Thymus (tissue), 11 donors: ENCODE measurements at regions not wholly inside any gene's neighbourhood (a gene's known extent, or its start where the extent isn't known, plus 50 kb on each side); places are given as distances from the start of the nearest gene placed in this dataset.

Source experiments
- DNase-seq, 9 donors: peaks; one replicate each; pipeline ENCODE4 v3.0.0-alpha.2; 2013; ENCODE audit warnings: low spot score in 9 of 9, low read depth in 6 of 9, missing footprints in 1 of 9
- H3K27ac ChIP-seq, 2 donors: one replicate each; pipeline ENCODE4 v1.5.1; 2013; ENCODE audit warnings: control low read depth in 1 of 2, low read depth in 1 of 2, low read length in 1 of 2, mild to moderate bottlenecking in 1 of 2, moderate library complexity in 1 of 2
- H3K27me3 ChIP-seq, 2 donors: one replicate each; pipeline ENCODE4 v1.5.1; 2013; ENCODE audit warnings: low read length in 1 of 2; ENCODE audit not compliant: control insufficient read depth in 2 of 2, insufficient read depth in 1 of 2
- H3K36me3 ChIP-seq, 2 donors: one replicate each; pipeline ENCODE4 v1.5.1; 2013; ENCODE audit warnings: low read length in 1 of 2, mild to moderate bottlenecking in 1 of 2, moderate library complexity in 1 of 2; ENCODE audit not compliant: control insufficient read depth in 2 of 2, insufficient read depth in 2 of 2
- H3K4me1 ChIP-seq, 2 donors: one replicate each; pipeline ENCODE4 v1.5.1; 2013; ENCODE audit warnings: low read length in 2 of 2; ENCODE audit not compliant: control insufficient read depth in 2 of 2, insufficient read depth in 2 of 2
- H3K4me3 ChIP-seq, 2 donors: one replicate each; pipeline ENCODE4 v1.5.1; 2013; ENCODE audit warnings: low read length in 2 of 2, control low read depth in 1 of 2, mild to moderate bottlenecking in 1 of 2
- H3K9me3 ChIP-seq, 2 donors: one replicate each; pipeline ENCODE4 v1.5.1; 2013; ENCODE audit warnings: low read length in 1 of 2, mild to moderate bottlenecking in 1 of 2; ENCODE audit not compliant: control insufficient read depth in 2 of 2, insufficient read depth in 1 of 2
- WGBS: extraction: QIAGEN DNeasy Blood & Tissue Kit; methylation state at CpG from one replicate; pipeline ENCODE4 v1.1.7; 2013; 5-methylcytosine and 5-hydroxymethylcytosine counted together
- donor health status: healthy.

- no peak for DNase-seq
- Histone ChIP-seq H3K27ac (no peak overlapping the region), H3K36me3 (no peaks in the 10 kb centered on the region), H3K4me3 (no peak overlapping the region), H3K27me3 (no peaks in the 10 kb centered on the region), H3K9me3 (no peaks in the 10 kb centered on the region), H3K4me1 (no peaks in the 10 kb centered on the region)
- WGBS = 94% methylated on average over 1 of the region's 1 CpG
Observed at GRCh38 chr4:148955564-148956297, 513.5 kb upstream of the NR3C2 start.

- Histone ChIP-seq H3K4me3 (no peak overlapping the region), H3K4me1 (no peaks in the 10 kb centered on the region), H3K27ac (no peak overlapping the region), H3K9me3 (no peaks in the 10 kb centered on the region), H3K27me3 (no peaks in the 10 kb centered on the region), H3K36me3 (no peaks in the 10 kb centered on the region)
- WGBS = 94% methylated on average over 7 of the region's 7 CpGs
- DNase-seq = no peak
Observed at GRCh38 chr4:148954011-148954749, 512.0 kb upstream of the NR3C2 start.

DNA sequence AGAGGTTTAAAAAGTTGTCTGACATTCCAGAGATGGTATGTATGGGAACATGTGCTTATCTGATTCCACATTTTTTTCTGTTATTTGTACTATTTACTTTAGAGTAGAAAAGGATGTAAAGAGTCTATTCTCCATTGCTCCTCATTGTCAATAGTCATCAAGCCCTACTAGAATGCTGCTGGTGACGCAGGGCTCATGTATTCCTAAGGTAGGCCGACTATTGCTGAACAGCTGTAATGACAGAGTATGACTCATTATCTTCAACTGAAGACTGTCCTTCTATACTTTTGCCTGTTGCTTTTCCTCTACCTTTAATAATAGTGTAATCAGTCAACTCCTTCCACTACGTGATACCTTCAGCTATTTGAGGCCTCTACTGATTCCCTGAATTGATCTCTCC lies 509.1 kb upstream of the NR3C2 start:
- WGBS = 97% methylated on average over 3 of the region's 3 CpGs
- H3K36me3 ChIP-seq = no peaks in the 10 kb centered on the region
- no peak overlapping the region for H3K27ac ChIP-seq
- DNase-seq = no peak
- no peaks in the 10 kb centered on the region for H3K9me3 ChIP-seq
- H3K4me3 ChIP-seq = no peak overlapping the region
- H3K27me3 ChIP-seq = no peaks in the 10 kb centered on the region
- H3K4me1 ChIP-seq = no peaks in the 10 kb centered on the region

DNA sequence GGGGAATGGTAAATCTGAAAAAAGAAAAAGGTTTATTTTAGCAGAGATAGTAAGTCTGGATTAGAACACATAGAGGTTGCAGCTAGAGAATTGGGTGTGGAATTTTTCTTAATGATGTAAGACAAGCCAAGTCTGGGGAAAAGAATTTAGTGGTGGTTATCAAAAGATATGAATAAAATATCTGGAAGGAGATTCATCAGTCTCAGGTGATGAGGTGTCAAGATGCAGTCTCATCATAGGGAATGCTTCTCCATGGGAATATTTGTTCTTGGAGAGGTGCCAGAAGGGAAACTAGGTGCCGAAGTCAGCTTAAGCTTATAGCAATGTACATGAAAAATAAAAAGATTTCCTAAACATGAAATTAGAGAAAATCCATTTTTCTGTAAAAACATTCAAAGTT lies 504.1 kb upstream of the NR3C2 start:
- Histone ChIP-seq H3K9me3 (no peaks in the 10 kb centered on the region), H3K4me1 (no peaks in the 10 kb centered on the region), H3K27me3 (no peaks in the 10 kb centered on the region), H3K4me3 (no peak overlapping the region), H3K27ac (no peak overlapping the region), H3K36me3 (no peaks in the 10 kb centered on the region)
- no peak for DNase-seq
- 99% methylated on average over 1 of the region's 1 CpG for WGBS

DNA sequence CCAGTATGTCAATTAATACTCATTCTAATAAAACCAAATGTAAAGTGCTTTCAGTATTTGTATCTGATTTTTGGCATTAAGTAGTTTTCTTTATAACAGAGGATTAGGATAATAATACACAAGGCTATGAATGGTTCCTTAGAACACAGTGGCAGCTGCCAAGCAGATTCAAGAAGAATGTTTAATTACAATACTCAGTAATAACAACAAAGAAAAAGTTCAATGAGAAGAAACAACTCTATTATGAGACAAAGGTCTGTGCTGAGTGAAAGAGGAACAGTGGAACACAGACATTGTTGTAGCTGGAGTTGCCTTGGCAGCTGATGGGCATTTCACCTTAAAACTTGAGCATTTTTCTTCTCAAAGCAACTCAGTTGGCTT lies 502.6 kb upstream of the NR3C2 start:
- H3K27me3 ChIP-seq = no peaks in the 10 kb centered on the region
- H3K27ac ChIP-seq = no peak overlapping the region
- no peaks in the 10 kb centered on the region for H3K36me3 ChIP-seq
- no peaks in the 10 kb centered on the region for H3K9me3 ChIP-seq
- no peak for DNase-seq
- H3K4me3 ChIP-seq = no peak overlapping the region
- H3K4me1 ChIP-seq = no peaks in the 10 kb centered on the region

DNA sequence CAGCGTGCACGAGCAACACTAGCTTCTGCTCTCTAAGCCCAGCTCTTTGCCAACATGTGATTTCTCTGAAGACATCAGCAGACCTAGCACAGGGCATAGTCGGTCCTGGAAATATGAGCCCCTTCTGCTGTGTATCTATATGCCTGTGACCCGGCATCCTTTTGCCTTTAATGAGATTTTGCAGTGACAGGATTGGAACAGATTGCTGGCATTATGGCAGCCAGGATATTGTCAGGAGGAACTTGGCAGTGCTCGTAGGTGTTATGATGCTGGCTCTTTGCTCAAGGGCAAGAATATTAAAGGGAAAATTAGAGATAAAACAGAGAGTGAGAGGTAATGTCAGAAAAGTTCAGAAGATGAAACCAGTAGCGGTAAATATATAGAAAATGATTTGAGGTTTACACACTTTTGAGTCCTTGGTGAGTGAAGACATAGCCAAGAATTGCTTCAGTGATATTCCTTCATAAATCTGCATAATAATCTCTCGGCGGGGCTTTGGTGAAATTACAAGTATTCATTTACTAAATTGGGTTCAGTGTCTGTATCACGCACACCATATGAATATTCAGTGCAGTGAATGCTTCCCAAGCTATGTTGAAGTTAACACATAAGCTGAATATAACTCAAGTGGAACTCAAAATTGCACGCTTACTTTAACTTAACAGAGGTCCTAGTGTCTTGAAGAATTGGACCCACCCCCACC lies 502.1 kb upstream of the NR3C2 start:
- 94% methylated on average over 10 of the region's 10 CpGs for WGBS
- no peak for DNase-seq
- Histone ChIP-seq H3K4me1 (no peaks in the 10 kb centered on the region), H3K4me3 (no peak overlapping the region), H3K9me3 (no peaks in the 10 kb centered on the region), H3K27me3 (no peaks in the 10 kb centered on the region), H3K36me3 (no peaks in the 10 kb centered on the region), H3K27ac (no peak overlapping the region)

DNA sequence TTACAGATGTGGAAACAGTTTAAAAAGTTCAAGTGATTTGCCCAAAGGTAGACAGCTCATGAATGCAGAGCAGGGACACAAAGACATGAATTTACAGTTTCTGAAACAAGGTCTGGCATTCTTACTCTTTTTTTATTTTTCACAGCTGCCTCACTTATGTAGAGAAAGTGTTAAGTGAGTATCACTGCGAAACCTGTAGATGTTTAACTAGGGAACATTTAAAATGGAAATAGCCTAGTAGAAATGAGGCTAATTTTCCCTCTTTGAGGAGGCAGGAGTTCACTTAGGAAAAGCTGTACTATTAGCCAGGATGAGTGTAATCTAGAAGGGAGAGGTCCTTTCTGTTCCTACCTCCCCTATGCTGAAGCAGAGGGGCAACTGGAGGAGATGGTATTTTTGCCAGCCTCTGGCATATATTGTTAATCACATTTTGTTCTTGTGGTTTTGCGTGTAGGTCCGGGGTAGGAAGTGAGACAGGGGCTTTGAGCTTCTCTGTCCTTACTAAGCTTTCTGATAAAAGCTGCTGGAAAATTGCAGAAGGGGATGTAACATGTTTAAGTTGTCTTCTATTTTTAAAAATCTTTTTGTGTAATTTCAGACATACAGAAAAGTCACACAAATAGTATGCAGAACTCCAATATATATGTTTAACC lies 492.8 kb upstream of the NR3C2 start:
- Histone ChIP-seq H3K27me3 (no peaks in the 10 kb centered on the region), H3K27ac (no peak overlapping the region), H3K4me3 (no peak overlapping the region), H3K4me1 (no peaks in the 10 kb centered on the region), H3K9me3 (no peaks in the 10 kb centered on the region), H3K36me3 (no peaks in the 10 kb centered on the region)
- 6% methylated on average over 3 of the region's 3 CpGs for WGBS
- no peak for DNase-seq

GRCh38 chr4:148926276-148927260 lies 484.4 kb upstream of the NR3C2 start:
- no peak for DNase-seq
- peaks cover 0 to 6% of the 10 kb centered on the region in 2 donors for H3K9me3 ChIP-seq

More at GRCh38 chr4:148926276-148927260, 484.4 kb upstream of the NR3C2 start:
- H3K4me3 ChIP-seq = no peak overlapping the region
- 95% methylated on average over 3 of the region's 3 CpGs for WGBS
- H3K36me3 ChIP-seq = no peaks in the 10 kb centered on the region
- H3K27me3 ChIP-seq = no peaks in the 10 kb centered on the region
- H3K27ac ChIP-seq = no peak overlapping the region
- H3K4me1 ChIP-seq = no peaks in the 10 kb centered on the region
